Occipital lobe (tissue), 1 donor: ENCODE measurements at regions not wholly inside any gene's neighbourhood (a gene's known extent, or its start where the extent isn't known, plus 50 kb on each side); places are given as distances from the start of the nearest gene placed in this dataset.

ENCODE experiments used
- DNase-seq: peaks from one replicate; lab custom pipeline; 2025; lab: John Stamatoyannopoulos, UW

DNA sequence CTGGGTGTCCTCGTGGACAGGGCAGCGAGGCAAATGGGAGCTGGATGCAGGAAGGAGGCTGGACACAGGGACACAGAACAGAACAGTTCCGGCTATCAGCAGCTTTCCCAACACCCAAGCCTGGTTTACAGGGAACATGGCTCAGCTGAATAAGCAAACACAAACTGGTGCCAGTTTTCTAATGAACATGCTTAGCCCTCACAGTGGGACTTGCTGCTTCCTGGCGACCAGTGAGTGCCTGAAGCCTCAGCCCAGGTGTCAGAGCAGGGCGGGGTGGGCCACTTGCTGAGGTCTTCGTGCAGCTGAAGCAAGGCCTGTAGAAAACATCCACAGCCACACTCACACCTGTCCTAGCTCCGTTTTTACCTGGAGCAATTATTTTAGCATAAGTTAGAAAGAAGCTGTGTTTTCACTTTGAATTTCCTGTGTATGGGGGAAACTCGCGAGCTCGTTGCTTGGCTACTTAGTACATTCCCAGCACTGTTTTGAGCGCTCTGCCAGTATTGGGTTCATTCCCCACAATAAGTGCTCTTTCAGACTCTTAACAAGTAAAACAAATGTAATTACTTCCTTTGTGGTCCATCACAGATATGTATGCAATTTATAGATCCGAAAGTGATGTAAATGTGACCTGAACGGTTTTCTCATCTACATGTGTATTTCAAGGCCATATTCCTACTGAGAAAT is 261.2 kb upstream of the SHH start:
- DNase-seq, result no peak

DNA sequence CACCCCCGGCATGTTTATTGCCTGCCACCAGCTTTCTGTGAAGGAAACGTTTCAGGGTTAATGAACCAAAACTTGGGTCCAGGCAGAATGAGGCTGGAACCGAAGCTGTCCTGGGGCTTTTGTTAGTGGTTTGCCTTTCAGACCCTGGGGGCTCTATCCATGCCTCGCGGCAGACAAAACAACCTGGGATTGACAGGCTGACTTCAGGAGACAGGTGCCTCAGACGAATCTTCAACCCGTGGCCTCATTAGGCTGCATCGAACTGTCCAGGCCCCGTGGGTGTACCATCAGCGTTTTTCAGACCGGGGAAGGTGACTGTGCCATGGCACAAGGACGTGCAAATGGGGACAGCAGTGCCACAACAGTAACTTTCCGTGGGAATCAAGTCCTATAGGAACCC is 259.3 kb upstream of the SHH start:
- no peak for DNase-seq

DNA sequence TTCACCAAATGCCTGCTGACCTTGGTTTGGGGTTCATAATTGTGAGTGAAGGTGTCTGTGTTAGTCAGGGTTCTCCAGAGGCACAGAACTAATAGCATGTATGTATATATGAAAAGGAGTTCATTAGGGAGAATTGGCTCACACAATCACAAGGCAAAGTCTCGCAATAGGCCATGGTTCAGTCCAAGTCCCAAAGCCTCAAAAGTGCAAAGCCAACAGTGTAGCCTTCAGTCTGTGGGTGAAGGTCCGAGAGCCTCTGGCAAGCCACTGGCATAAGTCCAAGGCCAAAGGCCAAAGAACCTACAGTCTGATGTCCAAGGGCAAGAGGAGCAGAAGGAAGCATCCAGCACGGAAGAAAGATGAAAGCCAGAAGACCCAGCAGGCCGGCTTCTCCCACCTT is 257.6 kb upstream of the SHH start:
- no peak for DNase-seq

DNA sequence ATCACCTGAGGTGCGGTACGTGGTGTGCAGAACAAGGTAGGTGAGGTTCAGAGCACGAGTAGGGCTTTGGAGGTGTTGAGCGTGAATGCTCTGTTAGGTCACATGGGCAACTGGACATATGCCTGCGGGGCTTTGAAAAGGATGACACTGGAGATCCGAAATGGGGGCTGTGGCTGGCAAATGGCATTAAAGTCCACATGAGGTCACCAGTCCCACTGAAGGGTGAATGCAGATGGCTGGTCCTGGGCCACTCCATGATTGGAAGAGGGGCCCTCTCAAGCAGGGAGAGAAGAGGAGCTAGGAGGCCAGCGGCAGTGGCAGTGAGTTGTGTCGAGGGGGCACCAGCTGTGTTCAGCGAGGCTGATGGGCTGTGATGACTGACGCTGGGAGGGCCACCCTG is 254.9 kb upstream of the SHH start:
- no peak for DNase-seq

- no peak for DNase-seq
Observed at GRCh38 chr7:156065400-156065799, 253.1 kb upstream of the SHH start.

GRCh38 chr7:156064971-156065386 is 252.7 kb upstream of the SHH start:
- DNase-seq, result no peak

DNA sequence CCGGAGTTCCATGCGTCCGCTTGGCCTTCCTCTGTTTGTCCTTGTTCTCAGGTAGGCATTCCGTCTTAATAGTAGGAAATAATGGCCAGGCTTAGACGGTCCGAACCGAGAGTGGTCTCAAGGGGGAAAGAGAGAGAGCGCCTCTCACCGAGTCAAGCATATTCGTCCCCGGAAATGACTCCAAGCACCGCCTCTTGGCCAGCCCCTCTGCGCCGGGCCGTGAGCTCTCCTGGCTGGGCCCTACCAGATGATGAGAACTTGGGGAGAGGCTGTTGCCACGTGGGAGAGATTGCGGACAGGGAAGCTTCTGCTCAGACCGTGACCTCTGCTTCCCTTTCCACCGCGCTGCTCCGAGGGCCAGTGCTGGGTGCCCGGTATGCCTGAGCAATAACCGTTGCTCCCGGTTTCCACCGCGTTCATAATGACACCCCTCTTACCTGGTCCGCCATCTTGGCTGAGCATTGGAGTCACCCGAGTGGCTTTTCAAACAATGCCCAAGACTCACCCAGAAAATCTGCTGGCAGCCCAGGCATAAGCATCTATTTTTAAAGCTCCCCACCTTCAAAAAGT is 251.1 kb upstream of the SHH start:
- no peak for DNase-seq

DNA sequence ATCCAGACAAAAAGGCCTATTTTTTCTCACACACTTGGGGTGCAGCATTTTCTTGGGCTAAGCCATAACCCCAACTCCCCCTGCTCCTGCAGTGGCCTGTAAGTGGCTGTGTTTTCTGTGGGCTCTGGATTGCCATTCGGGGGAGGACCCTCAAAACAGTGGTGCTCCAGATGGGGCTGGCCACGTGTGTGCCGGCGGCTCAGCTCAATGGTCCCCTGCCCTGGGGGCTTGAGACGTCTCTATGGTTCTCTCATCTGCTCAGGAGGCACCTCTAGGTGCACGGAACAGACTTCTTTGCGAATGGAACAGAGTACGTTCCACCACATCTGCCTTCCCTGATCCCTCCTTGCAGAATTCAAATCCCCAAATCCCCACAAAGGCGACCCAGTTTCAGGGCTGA is 250.0 kb upstream of the SHH start:
- no peak for DNase-seq

- no peak for DNase-seq
Observed at GRCh38 chr7:156061689-156062255, 249.5 kb upstream of the SHH start.

DNA sequence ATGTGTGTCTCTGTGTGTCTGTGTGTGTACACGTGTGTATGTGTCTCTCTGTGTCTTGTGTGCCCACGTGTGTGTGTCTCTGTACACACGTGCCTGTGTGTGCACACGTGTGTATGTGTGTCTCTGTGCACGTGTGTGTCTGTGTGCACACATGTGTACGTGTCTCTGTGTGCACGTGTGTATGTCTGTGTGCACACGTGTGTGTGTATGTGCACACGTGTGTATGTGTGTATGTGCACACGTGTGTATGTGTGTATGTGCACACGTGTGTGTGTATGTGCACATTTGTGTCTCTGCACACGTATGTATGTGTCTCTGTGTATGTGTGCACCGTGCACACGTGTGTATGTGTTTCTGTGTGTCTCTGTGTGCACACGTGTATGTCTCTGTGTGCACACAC is 248.7 kb upstream of the SHH start:
- DNase-seq, result no peak

- no peak for DNase-seq
Observed at GRCh38 chr7:156059369-156059768, 247.1 kb upstream of the SHH start.

DNA sequence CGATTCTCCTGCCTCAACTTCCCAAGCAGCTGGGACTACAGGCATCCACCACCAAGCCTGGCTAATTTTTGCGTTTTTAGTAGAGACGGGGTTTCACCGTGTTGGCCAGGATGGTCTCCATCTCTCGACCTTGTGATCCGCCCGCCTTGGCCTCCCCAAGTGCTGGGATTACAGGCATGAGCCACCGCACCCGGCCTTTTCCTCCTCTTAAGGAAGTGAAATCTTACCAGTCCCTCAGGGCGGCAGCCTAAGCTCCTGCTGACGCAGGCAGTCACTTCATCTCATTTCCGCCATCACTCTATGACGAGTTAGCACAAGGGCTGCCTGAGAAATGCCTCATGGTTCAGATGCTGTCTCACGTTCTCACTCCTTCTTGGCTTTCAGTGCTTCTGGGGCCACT is 246.0 kb upstream of the SHH start:
- DNase-seq, result no peak

DNA sequence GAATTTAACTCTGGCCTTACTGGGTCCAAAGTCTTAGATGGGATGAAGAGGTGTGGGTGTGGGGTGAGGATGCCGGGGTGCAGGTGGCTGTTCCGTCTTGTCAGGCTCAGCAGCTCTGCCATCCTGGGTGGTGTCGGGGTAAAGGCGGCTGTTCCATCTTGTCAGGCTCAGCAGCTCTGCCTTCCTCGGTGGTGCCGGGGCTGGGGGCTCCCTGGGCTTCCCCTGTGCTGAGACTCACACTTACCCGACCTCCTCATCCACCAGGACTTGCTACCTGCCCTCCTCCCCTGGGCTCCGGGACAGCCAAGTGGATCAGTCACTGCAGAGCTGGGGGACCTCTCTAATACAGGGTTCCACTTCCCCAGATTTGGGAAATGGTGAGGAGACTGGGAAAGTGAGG is 244.3 kb upstream of the SHH start:
- no peak for DNase-seq

- no peak for DNase-seq
Observed at GRCh38 chr7:156055206-156055822, 243.1 kb upstream of the SHH start.

DNA sequence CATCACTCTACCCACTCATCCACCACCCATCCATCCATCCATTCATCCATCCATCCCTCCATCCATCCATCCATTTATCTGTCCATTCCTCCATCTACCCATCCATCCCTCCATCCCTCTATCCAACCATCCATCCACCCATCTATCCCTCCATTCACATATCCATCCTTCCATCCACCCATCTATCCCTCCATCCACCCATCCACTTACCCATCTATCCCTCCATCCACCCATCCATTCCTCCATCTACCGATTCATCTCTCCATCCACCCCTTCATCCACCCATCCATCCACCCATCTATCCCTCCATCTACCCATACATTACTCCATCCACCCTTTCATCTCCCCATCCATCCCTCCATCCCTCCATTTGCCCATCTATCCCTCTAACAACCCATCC is 239.6 kb upstream of the SHH start:
- DNase-seq, result no peak

DNA sequence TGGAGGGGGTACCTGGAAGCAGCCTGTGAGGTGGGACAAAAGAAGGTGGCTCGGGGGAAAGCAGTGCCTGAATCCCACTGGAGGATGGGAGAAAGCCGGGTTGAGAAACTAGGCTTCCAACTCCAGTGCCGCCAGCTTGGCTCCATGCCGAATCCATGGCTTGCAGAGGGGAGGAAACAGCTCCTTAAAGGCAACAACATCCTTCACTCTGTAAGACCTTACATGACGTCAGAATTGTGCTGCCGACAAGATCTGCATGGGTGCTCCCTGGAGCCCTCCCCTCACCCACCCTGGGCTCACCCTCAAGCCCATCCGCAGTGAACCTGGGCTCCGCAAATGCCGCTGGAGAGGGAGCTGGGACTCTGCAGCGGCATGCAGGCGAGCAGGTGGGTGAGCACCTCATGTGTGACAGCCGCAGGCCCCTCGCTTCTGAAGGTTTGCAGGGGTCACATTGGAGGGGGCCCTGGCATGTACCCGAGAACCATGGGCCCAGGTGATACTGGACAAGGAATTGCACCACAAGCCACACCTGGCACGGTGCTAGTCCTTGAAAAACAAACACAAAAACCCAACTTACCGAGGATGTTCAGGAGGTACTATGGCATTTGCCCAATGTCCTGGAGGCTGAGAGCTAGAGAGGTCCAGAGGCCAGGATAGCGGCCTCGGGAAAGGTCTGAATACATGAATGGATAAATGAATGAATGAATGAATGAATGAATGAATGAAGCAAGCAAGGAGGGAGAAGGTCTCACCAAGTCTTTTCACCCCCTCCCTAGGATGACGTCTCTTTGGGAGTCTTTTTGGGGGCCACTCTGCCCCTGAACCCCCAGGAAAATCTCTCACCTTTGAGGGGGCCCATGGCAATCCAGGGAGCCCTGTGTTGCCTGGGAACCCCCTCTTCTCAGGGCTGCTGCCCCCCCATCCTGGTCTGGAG is 238.6 kb upstream of the SHH start:
- DNase-seq, result no peak

DNA sequence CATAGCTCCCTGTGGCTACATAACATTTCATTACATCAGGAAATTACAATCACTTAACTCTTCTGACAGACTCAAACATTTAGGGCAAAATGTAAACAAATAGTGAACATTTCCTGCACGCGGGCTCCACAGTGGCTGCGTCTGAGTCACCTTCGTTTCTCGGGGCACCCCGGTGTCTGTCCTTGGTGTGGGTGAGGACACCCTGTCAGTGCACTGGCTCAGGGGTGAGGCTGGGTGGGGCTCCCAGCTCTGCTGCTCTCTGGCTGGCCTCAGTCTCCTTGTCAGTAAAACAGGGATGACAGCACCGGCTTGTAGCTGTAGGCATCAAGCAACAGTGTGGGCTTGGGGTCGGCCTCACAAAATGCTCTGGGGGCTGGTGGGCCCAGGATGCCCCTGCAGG is 237.1 kb upstream of the SHH start:
- DNase-seq, result no peak

DNA sequence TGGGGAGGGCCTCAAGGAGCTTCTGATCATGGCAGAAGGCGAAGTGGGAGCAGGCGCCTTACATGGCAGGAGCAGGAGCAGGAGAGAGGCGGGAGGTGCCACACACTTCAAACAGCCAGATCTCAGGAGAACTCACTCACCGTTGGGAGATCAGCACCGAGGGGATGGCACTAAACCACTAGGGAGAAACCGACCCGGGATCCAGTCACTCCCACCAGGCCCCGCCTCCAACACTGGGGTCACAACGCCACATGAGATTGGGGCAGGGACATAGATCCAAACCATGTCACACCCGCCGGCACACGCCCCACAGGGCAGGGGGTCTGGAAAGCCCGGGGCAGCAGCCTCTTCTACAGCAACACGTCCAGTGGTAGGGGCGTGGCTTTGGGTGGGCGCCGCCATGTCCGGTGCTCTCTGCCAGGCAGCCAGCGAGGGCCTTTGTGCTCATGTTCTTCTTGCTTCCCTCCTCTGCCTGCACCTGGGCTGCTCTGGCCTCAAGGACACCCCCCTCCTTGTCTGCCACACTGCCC is 233.8 kb upstream of the SHH start:
- no peak for DNase-seq

DNA sequence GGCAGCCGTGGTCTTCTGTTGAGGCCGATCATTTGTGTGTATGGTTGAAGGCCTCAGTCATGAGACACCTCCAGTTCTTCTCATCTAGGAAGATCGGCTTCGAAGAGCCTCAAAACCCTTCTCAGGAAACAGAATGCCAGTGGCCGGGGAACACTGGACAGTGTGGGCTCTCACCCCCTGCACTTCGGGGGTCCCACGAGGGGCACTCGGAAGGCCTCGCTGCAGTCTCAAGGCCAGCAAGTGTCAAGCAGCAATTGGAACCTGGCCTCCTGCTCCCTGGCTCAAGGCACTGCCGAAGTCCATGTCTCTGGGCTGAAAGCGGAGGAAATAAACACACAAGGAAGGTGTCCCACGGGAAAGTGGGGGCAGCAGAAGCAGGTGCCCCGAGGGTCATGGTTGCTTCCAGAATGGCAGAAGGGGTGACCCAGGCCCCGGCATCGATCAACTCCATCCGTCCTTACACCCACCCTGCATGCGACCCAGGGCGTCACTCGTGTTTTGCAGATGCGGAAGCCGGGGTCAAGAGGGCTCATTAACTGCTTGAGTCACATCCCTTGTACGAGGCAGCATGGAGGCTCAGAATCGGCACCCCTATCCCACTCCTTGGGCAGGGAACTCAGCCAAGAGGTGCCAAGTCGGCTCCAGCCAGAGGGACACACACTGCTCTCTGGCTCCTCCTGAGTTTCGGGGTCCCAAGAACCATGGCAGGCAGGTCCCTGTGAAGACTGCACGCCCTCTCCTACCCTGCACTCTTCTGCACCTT is 231.3 kb upstream of the SHH start:
- DNase-seq, result no peak

GRCh38 chr7:156041398-156041797 is 229.1 kb upstream of the SHH start:
- DNase-seq, result no peak
